ENCODE measurements at regions not wholly inside any gene's neighbourhood (a gene's known extent, or its start where the extent isn't known, plus 50 kb on each side); places are given as distances from the start of the nearest gene placed in this dataset.
"Not testable (repeated sequence)": the region's sequence is repeated elsewhere in the genome, so short reads cannot be mapped to it uniquely, and the experiment has no call there.

- no peak for TF ChIP-seq PRDM10 (CRISPR knock-in tag; IDR thresholded peaks at IDR 0.05; ENCODE audit: low read depth)
- no peak for TF ChIP-seq ZNF660 (CRISPR knock-in tag; IDR thresholded peaks at IDR 0.05; ENCODE audit: borderline replicate concordance, low read depth)
- TF ChIP-seq YY1 (IDR thresholded peaks at IDR 0.05; ENCODE audit: insufficient read depth, insufficient replicate concordance, low read depth, low read length) = no peak
- no peak for TF ChIP-seq FOXA1 (IDR thresholded peaks at IDR 0.05)
- no peak for TF ChIP-seq FOXA1 (CRISPR knock-in tag; IDR thresholded peaks at IDR 0.05)
- no peak for TF ChIP-seq ZNF777 (CRISPR knock-in tag; IDR thresholded peaks at IDR 0.05)
- no peak for TF ChIP-seq LRRFIP1 (CRISPR knock-in tag; conservative IDR thresholded peaks at IDR 0.05)
- no peak for TF ChIP-seq ZUFSP (CRISPR knock-in tag; IDR thresholded peaks at IDR 0.05; ENCODE audit: borderline replicate concordance)
- no peak for TF ChIP-seq ZNF775 (CRISPR knock-in tag; IDR thresholded peaks at IDR 0.05; ENCODE audit: borderline replicate concordance)
- TF ChIP-seq HOXD1 (CRISPR knock-in tag; IDR thresholded peaks at IDR 0.05) = no peak
Measured at GRCh38 chr4:169898095-169898494, 128.1 kb downstream of the MFAP3L start (continued).

- POLR2A ChIA-PET; FAIRE-seq; H3K27ac ChIP-seq (ENCODE audit: extremely low read length, insufficient read depth, low read length); CTCF ChIA-PET (ENCODE audit: low intra/inter-chr PET ratio, low total read pairs); H3K36me3 ChIP-seq (replicated peaks in 1 of 2; ENCODE audit: control insufficient read depth in 1 of 2, insufficient read depth in 2 of 2, low read length in 2 of 2); H3K9ac ChIP-seq (ENCODE audit: insufficient read depth, low read depth, low read length); H3K9me3 ChIP-seq (ENCODE audit: low read length); intact Hi-C loops (cut with micrococcal nuclease; ENCODE audit: unreplicated experiment); H3K4me2 ChIP-seq (ENCODE audit: low read depth, low read length); in situ Hi-C loops (cut with HindIII; ENCODE audit: extremely low pct_ligation_motif_present, low pct_unique_long_range_greater_than_20kb); H3K27me3 ChIP-seq (ENCODE audit: control insufficient read depth in 1 of 2, insufficient read depth in 2 of 2, low read length in 2 of 2); ATAC-seq; H2AFZ ChIP-seq (ENCODE audit: low read length); H4K20me1 ChIP-seq (ENCODE audit: insufficient read depth, low read length); BruUV-seq (replicated peaks); DNase-seq (ENCODE audit: low spot score); H3K4me3 ChIP-seq (replicated peaks in 1 of 3; ENCODE audit: insufficient read depth in 1 of 3, low read depth in 2 of 3, low read length in 3 of 3); H3K4me1 ChIP-seq (ENCODE audit: insufficient read depth, low read length); H3K79me2 ChIP-seq (ENCODE audit: insufficient read depth, low read length): not testable (repeated sequence)
- 67% methylated on average over 4 of the region's 4 CpGs for WGBS (ENCODE audit: low lambda C conversion rate)
Measured at GRCh38 chr4:169894767-169895166, 131.4 kb downstream of the MFAP3L start.

Data from HepG2 (cell line).